H1 (cell line): ENCODE measurements at regions not wholly inside any gene's neighbourhood (a gene's known extent, or its start where the extent isn't known, plus 50 kb on each side); places are given as distances from the start of the nearest gene placed in this dataset.

ENCODE experiments used
- CTCF ChIA-PET: fragments of 300-600 bp; sonication (Branson Sonifier 250); formaldehyde crosslinking; loops from one replicate; lab custom pipeline; 2021; ENCODE audit not compliant: partially characterized antibody; lab: Charles Lee
- POLR2A ChIA-PET: fragments of 300-600 bp; sonication (Branson Sonifier 250); formaldehyde crosslinking; loops from one replicate; lab custom pipeline; 2021; ENCODE audit warnings: inconsistent platforms; ENCODE audit not compliant: partially characterized antibody; lab: Charles Lee
- DNase-seq, 2 experiments: peaks; one replicate each; pipeline versions ENCODE4 v3.0.0 to v3.0.0-alpha.2; 2010 to 2022; ENCODE audit warnings: low spot score in 2 of 2, low read depth in 1 of 2, mixed read lengths in 1 of 2
- FAIRE-seq: peaks from 2 replicates; lab custom pipeline; 2011; peaks lifted over from hg19 to GRCh38; lab: Jason Lieb, UNC
- H2AFZ ChIP-seq: 2 replicates; pipeline ENCODE4 v1.8.1; 2012; ENCODE audit warnings: low read length, inconsistent platforms
- H2AK5ac ChIP-seq: 2 replicates; pipeline ENCODE4 v1.6.1; 2013; ENCODE audit warnings: low read depth, low read length
- H2BK120ac ChIP-seq: replicated peaks from 2 replicates; pipeline ENCODE3; 2013; ENCODE audit warnings: low read depth, low read length, inconsistent platforms
- H2BK12ac ChIP-seq: 2 replicates; pipeline ENCODE4 v1.6.1; 2013; ENCODE audit warnings: low read depth, low read length
- H2BK15ac ChIP-seq: 2 replicates; pipeline ENCODE4 v1.6.1; 2013; ENCODE audit warnings: low read length
- H2BK20ac ChIP-seq: 2 replicates; pipeline ENCODE4 v1.6.1; 2013; ENCODE audit warnings: low read length
- H2BK5ac ChIP-seq: 2 replicates; pipeline ENCODE4 v1.6.1; 2013; ENCODE audit warnings: low read depth, low read length
- H3K14ac ChIP-seq: 2 replicates; pipeline ENCODE4 v1.6.1; 2013; ENCODE audit warnings: inconsistent platforms; ENCODE audit not compliant: insufficient read length
- H3K18ac ChIP-seq: 2 replicates; pipeline ENCODE4 v1.6.1; 2013; ENCODE audit warnings: low read length; ENCODE audit errors: extremely low read depth
- H3K23ac ChIP-seq: 2 replicates; pipeline ENCODE4 v1.6.1; 2013; ENCODE audit warnings: inconsistent platforms; ENCODE audit not compliant: insufficient read length
- H3K23me2 ChIP-seq: 2 replicates; pipeline ENCODE4 v1.6.1; 2013; ENCODE audit warnings: low read depth, low read length
- H3K27ac ChIP-seq: 2 replicates; pipeline ENCODE4 v1.6.1; 2011; ENCODE audit warnings: low read depth, low read length, inconsistent platforms
- H3K27me3 ChIP-seq, 4 experiments: replicated peaks in 1 of 4; 1 replicate in 1 of 4; 2 replicates in 3 of 4; pipeline versions ENCODE4 v1.6.1 to v1.8.1; 2011 to 2013; ENCODE audit warnings: low read length in 3 of 4, mild to moderate bottlenecking in 3 of 4, inconsistent platforms in 2 of 4, mixed read lengths in 2 of 4, moderate library complexity in 1 of 4; ENCODE audit not compliant: control insufficient read depth in 3 of 4, insufficient read depth in 3 of 4; ENCODE audit errors: extremely low read depth in 1 of 4
- H3K36me3 ChIP-seq, 4 experiments: 2 replicates each; pipeline versions ENCODE4 v1.6.1 to v1.8.1; 2011 to 2013; ENCODE audit warnings: mild to moderate bottlenecking in 4 of 4, low read length in 3 of 4, moderate library complexity in 2 of 4, control low read depth in 1 of 4, inconsistent platforms in 1 of 4; ENCODE audit not compliant: insufficient read depth in 4 of 4, control insufficient read depth in 2 of 4
- H3K4ac ChIP-seq: replicated peaks from 2 replicates; pipeline ENCODE3; 2013; ENCODE audit warnings: low read length, low read depth, mixed read lengths, inconsistent platforms; ENCODE audit not compliant: insufficient read length
- H3K4me1 ChIP-seq, 4 experiments: replicated peaks in 1 of 4; 1 replicate in 1 of 4; 2 replicates in 3 of 4; pipeline versions ENCODE4 v1.6.1 to v1.8.1; 2011 to 2013; ENCODE audit warnings: low read length in 3 of 4, inconsistent platforms in 2 of 4, mixed read lengths in 1 of 4; ENCODE audit not compliant: insufficient read depth in 4 of 4, control insufficient read depth in 3 of 4
- H3K4me2 ChIP-seq, 2 experiments: 2 replicates each; pipeline versions ENCODE4 v1.6.1 to v1.8.1; 2011 to 2013; ENCODE audit warnings: low read depth in 2 of 2, low read length in 2 of 2, control low read depth in 1 of 2, inconsistent platforms in 1 of 2, mild to moderate bottlenecking in 1 of 2; ENCODE audit not compliant: insufficient read depth in 1 of 2
- H3K4me3 ChIP-seq, 4 experiments: fragments of 200-600, 300-600 bp in 1 of 4; sonication (generic), shearing (Covaris generic), sonication (Bioruptor Twin) in 1 of 4; 2 replicates each; pipeline versions ENCODE4 v1.5.1 to v1.8.1; 2011 to 2016; ENCODE audit warnings: low read length in 4 of 4, low read depth in 3 of 4, control low read depth in 2 of 4, inconsistent platforms in 2 of 4, mild to moderate bottlenecking in 2 of 4, mixed read lengths in 1 of 4, moderate library complexity in 1 of 4; ENCODE audit not compliant: insufficient read depth in 2 of 4; ENCODE audit errors: extremely low read depth in 1 of 4
- H3K56ac ChIP-seq: replicated peaks from 2 replicates; pipeline ENCODE3; 2013; ENCODE audit warnings: low read depth, mild to moderate bottlenecking, mixed read lengths, low read length, inconsistent platforms; ENCODE audit not compliant: insufficient read length
- H3K79me1 ChIP-seq: 2 replicates; pipeline ENCODE4 v1.6.1; 2013; ENCODE audit warnings: low read depth, low read length, control low read depth
- H3K79me2 ChIP-seq, 2 experiments: 2 replicates each; pipeline versions ENCODE4 v1.6.1 to v1.8.1; 2012 to 2013; ENCODE audit warnings: low read length in 2 of 2, mild to moderate bottlenecking in 2 of 2, inconsistent platforms in 1 of 2; ENCODE audit not compliant: insufficient read depth in 2 of 2, control insufficient read depth in 1 of 2
- H3K9ac ChIP-seq, 4 experiments: replicated peaks in 1 of 4; 1 replicate in 1 of 4; 2 replicates in 3 of 4; pipeline versions ENCODE4 v1.6.1 to v1.8.1; 2011 to 2013; ENCODE audit warnings: low read depth in 3 of 4, low read length in 3 of 4, control low read depth in 2 of 4, mild to moderate bottlenecking in 2 of 4, moderate library complexity in 2 of 4, inconsistent platforms in 1 of 4; ENCODE audit errors: extremely low read depth in 1 of 4
- H3K9me3 ChIP-seq, 2 experiments: 2 replicates each; pipeline versions ENCODE4 v1.6.1 to v1.8.1; 2012 to 2013; ENCODE audit warnings: mild to moderate bottlenecking in 2 of 2, moderate library complexity in 2 of 2, control low read depth in 1 of 2, inconsistent platforms in 1 of 2, low read depth in 1 of 2, low read length in 1 of 2, mixed read lengths in 1 of 2; ENCODE audit not compliant: insufficient read depth in 2 of 2
- H4K20me1 ChIP-seq, 2 experiments: replicated peaks in 1 of 2; 2 replicates each; pipeline versions ENCODE3 to v1.8.1; 2011 to 2013; ENCODE audit warnings: inconsistent platforms in 2 of 2, low read length in 2 of 2, mild to moderate bottlenecking in 1 of 2; ENCODE audit not compliant: insufficient read depth in 2 of 2, control insufficient read depth in 1 of 2
- H4K5ac ChIP-seq: 2 replicates; pipeline ENCODE4 v1.6.1; 2013; ENCODE audit warnings: low read length, low read depth, mixed read lengths, inconsistent platforms; ENCODE audit not compliant: insufficient read length
- H4K8ac ChIP-seq: 2 replicates; pipeline ENCODE4 v1.8.0; 2013; ENCODE audit warnings: mild to moderate bottlenecking, moderate library complexity, low read length, inconsistent platforms; ENCODE audit not compliant: insufficient read depth; ENCODE audit errors: extremely low read depth
- H4K91ac ChIP-seq: replicated peaks from 2 replicates; pipeline ENCODE3; 2013; ENCODE audit warnings: low read length, mixed read lengths, inconsistent platforms; ENCODE audit not compliant: insufficient read length
- BACH1 ChIP-seq: IDR thresholded peaks from 2 replicates; pipeline ENCODE4 v1.6.1; 2012; ENCODE audit warnings: low read length, improper control_type of control experiment
- CBX5 ChIP-seq: fragments of 300-800, 300-1000 bp; sonication (generic); IDR thresholded peaks from 2 replicates; pipeline ENCODE4 v1.7.1; 2016; ENCODE audit warnings: antibody characterized with exemption, low read length, low read depth
- CBX8 ChIP-seq: fragments of 300-800, 300-1000 bp; sonication (generic); IDR thresholded peaks from 2 replicates; pipeline ENCODE4 v1.7.1; 2016; ENCODE audit warnings: low read depth, low read length, borderline replicate concordance
- CEBPB ChIP-seq: IDR thresholded peaks from 2 replicates; pipeline ENCODE4 v1.6.1; 2012; ENCODE audit warnings: low read depth, low read length
- JUN ChIP-seq: IDR thresholded peaks from 2 replicates; pipeline ENCODE4 v1.6.1; 2011; ENCODE audit warnings: low read depth, mild to moderate bottlenecking, improper control_type of control experiment, low read length
- KDM1A ChIP-seq: fragments of 200-600, 300-600 bp; sonication (generic); IDR thresholded peaks from 2 replicates; pipeline ENCODE4 v1.7.1; 2016; ENCODE audit warnings: mild to moderate bottlenecking, low read length, borderline replicate concordance
- KDM5A ChIP-seq: fragments of 200-600 bp; IDR thresholded peaks from 2 replicates; pipeline ENCODE4 v1.7.1; 2012; ENCODE audit warnings: mild to moderate bottlenecking, low read length, inconsistent platforms, mixed read lengths
- TBP ChIP-seq: IDR thresholded peaks from 2 replicates; pipeline ENCODE4 v1.6.1; 2011; ENCODE audit warnings: low read depth, low read length, improper control_type of control experiment
- TEAD4 ChIP-seq: IDR thresholded peaks from 2 replicates; pipeline ENCODE4 v1.6.1; 2012; ENCODE audit warnings: low read depth, low read length, inconsistent platforms, mixed read lengths
- WGBS, 2 experiments: shearing (Covaris generic) in 1 of 2; methylation state at CpG; one replicate each; pipeline versions ENCODE4 v1.1.6 to v1.1.7; 2013 to 2015; ENCODE audit warnings: low lambda C conversion rate in 2 of 2, mixed read lengths in 2 of 2, inconsistent platforms in 1 of 2, low coverage in 1 of 2, missing lambda C conversion rate in 1 of 2; ENCODE audit not compliant: insufficient replicate concordance in 2 of 2, insufficient coverage in 1 of 2, insufficient read length in 1 of 2; ENCODE audit errors: extremely low coverage in 1 of 2, missing lambda C conversion rate in 1 of 2; 5-methylcytosine and 5-hydroxymethylcytosine counted together
- TF ChIP-seq, protein P1 (sequence below): IDR thresholded peaks from 2 replicates; pipeline ENCODE4 v1.6.1; 2011; ENCODE audit warnings: low read length, improper control_type of control experiment
- TF ChIP-seq, protein P2 (sequence below), 3 experiments: IDR thresholded peaks; 1 replicate in 2 of 3; 2 replicates in 1 of 3; pipeline versions ENCODE4 v1.5.1 to v1.6.1; 2011; ENCODE audit warnings: low read length in 3 of 3, mild to moderate bottlenecking in 3 of 3, inconsistent platforms in 2 of 3, low read depth in 1 of 3, moderate library complexity in 1 of 3; ENCODE audit not compliant: insufficient read depth in 1 of 3; ENCODE audit errors: control extremely low read depth in 1 of 3

DNA sequence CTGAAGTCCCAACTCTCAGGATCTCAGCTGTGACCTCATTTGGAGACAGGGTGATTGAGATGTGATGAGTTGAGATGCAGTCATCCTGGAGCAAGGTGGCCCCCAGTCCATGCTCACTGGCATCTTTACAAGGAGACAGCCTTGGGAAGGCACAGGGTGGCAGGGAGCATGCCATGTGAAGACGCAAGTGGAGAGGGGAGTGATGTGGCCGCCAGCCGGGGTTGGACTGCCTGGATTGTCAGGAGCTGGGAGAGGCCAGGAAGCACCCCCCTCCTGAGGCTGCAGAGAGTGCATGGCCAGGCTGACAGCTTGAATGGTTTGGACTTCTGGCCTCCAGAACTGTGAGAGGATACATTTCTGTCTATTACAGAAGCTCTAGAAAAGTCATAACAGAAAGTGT, 194.4 kb downstream of the UQCRFS1 start:
- no peak overlapping the region for H3K56ac ChIP-seq
- no peaks in the 10 kb centered on the region; a peak in 2 of 7 replicates for H3K27me3 ChIP-seq
- H2BK20ac ChIP-seq: no peak overlapping the region
- H3K18ac ChIP-seq: no peak overlapping the region
- H3K23me2 ChIP-seq: no peaks in the 10 kb centered on the region; the same call in 1 of the 2 replicates
- H4K5ac ChIP-seq: no peak overlapping the region
- no peaks in the 10 kb centered on the region for H3K79me2 ChIP-seq
- H2BK5ac ChIP-seq: no peak overlapping the region
- H4K8ac ChIP-seq: no peak overlapping the region
- peak overlapping the region; percentile 65; the same call in 1 of the 2 replicates for H2AK5ac ChIP-seq
- no peak overlapping the region for H3K23ac ChIP-seq
- no peaks in the 10 kb centered on the region; a peak in 1 of 7 replicates for H3K4me1 ChIP-seq
- H3K4me2 ChIP-seq: no peak overlapping the region
- no peak for DNase-seq
- WGBS, 2 experiments: 79% methylated on average over 2 of the region's 3 CpGs; no CpG with 5 or more reads in 1 of the 2 experiments
- no peak overlapping the region for H2BK120ac ChIP-seq
- H3K79me1 ChIP-seq: no peaks in the 10 kb centered on the region
- H3K27ac ChIP-seq: no peak overlapping the region
- H3K9me3 ChIP-seq: no peaks in the 10 kb centered on the region
- H3K4me3 ChIP-seq: no peak overlapping the region
- H2AFZ ChIP-seq: no peak overlapping the region
- H4K20me1 ChIP-seq: no peaks in the 10 kb centered on the region
- POLR2A ChIA-PET: no interaction called here
- H4K91ac ChIP-seq: no peak overlapping the region
- H3K9ac ChIP-seq: no peak overlapping the region
- no peak overlapping the region for H3K14ac ChIP-seq
- H2BK15ac ChIP-seq: no peak overlapping the region
- H3K4ac ChIP-seq: no peak overlapping the region
- H3K36me3 ChIP-seq: no peaks in the 10 kb centered on the region
- CTCF ChIA-PET: interaction anchor here (0.9 to 1.9 kb wide), 3 partner anchors 17 to 75 kb away, joined by 3 to 4 read pairs (median 3); no protein-coding TSS in a partner anchor
- H2BK12ac ChIP-seq: no peak overlapping the region
- no peak for FAIRE-seq
- TF ChIP-seq KDM5A (no peak), KDM1A (no peak), CBX5 (no peak), JUN (no peak), BACH1 (no peak), TBP (no peak), CEBPB (no peak), CBX8 (no peak), TEAD4 (no peak)
- TF ChIP-seq, protein P1, sequence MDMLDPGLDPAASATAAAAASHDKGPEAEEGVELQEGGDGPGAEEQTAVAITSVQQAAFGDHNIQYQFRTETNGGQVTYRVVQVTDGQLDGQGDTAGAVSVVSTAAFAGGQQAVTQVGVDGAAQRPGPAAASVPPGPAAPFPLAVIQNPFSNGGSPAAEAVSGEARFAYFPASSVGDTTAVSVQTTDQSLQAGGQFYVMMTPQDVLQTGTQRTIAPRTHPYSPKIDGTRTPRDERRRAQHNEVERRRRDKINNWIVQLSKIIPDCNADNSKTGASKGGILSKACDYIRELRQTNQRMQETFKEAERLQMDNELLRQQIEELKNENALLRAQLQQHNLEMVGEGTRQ: no peak
- TF ChIP-seq, protein P2, sequence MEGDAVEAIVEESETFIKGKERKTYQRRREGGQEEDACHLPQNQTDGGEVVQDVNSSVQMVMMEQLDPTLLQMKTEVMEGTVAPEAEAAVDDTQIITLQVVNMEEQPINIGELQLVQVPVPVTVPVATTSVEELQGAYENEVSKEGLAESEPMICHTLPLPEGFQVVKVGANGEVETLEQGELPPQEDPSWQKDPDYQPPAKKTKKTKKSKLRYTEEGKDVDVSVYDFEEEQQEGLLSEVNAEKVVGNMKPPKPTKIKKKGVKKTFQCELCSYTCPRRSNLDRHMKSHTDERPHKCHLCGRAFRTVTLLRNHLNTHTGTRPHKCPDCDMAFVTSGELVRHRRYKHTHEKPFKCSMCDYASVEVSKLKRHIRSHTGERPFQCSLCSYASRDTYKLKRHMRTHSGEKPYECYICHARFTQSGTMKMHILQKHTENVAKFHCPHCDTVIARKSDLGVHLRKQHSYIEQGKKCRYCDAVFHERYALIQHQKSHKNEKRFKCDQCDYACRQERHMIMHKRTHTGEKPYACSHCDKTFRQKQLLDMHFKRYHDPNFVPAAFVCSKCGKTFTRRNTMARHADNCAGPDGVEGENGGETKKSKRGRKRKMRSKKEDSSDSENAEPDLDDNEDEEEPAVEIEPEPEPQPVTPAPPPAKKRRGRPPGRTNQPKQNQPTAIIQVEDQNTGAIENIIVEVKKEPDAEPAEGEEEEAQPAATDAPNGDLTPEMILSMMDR (IDR thresholded peaks at IDR 0.05; ENCODE audit: control extremely low read depth in 1 of 3, insufficient read depth in 1 of 3, low read depth in 1 of 3, low read length in 3 of 3): no peak
